Right lobe of liver (tissue), 4 donors: ENCODE measurements at regions not wholly inside any gene's neighbourhood (a gene's known extent, or its start where the extent isn't known, plus 50 kb on each side); places are given as distances from the start of the nearest gene placed in this dataset.
"Not testable (repeated sequence)": the region's sequence is repeated elsewhere in the genome, so short reads cannot be mapped to it uniquely, and the experiment has no call there.

ENCODE experiments used
- POLR2A ChIP-seq: fragments of 450-650 bp; IDR thresholded peaks from one replicate; pipeline ENCODE4 v1.6.1; 2017; ENCODE audit warnings: antibody characterized with exemption, mild to moderate bottlenecking
- TF ChIP-seq, protein P1 (sequence below), 4 donors: fragments of 200-600 bp in 3 of 4; fragments of 450-650 bp in 1 of 4; IDR thresholded peaks; one replicate each; pipeline versions ENCODE4 v1.5.1 to v1.8.0; 2016 to 2022; ENCODE audit warnings: antibody characterized with exemption in 4 of 4, mild to moderate bottlenecking in 2 of 4
- donor health status: DM: no; HTN: no; CAD: no.
- donor health status: DM: no; HTN: no; CAD: no.
- donor health status: DM: no; HTN: yes; CAD: no.

DNA sequence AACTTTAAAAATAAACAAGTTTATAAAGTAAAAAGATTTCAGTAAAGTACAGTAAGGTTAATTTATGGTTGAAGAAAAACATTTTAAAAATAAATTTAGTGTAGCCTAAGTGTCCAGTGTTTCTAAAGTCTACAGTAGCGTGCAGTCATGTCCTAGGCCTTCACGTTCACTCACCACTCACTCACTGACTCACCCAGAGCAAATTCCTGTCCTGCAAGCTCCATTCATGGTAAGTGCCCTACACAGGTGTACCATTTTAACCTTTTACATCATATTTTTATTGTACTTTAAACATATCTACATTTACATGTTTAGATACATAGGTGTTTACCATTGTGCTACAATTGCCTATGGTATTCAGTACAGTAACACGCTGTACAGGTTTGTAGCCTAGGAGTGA, 81.4 kb downstream of the PRL start:
- TF ChIP-seq, protein P1, sequence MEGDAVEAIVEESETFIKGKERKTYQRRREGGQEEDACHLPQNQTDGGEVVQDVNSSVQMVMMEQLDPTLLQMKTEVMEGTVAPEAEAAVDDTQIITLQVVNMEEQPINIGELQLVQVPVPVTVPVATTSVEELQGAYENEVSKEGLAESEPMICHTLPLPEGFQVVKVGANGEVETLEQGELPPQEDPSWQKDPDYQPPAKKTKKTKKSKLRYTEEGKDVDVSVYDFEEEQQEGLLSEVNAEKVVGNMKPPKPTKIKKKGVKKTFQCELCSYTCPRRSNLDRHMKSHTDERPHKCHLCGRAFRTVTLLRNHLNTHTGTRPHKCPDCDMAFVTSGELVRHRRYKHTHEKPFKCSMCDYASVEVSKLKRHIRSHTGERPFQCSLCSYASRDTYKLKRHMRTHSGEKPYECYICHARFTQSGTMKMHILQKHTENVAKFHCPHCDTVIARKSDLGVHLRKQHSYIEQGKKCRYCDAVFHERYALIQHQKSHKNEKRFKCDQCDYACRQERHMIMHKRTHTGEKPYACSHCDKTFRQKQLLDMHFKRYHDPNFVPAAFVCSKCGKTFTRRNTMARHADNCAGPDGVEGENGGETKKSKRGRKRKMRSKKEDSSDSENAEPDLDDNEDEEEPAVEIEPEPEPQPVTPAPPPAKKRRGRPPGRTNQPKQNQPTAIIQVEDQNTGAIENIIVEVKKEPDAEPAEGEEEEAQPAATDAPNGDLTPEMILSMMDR (IDR thresholded peaks at IDR 0.05) = not testable (repeated sequence)
- TF ChIP-seq POLR2A = not testable (repeated sequence)
